ENCODE measurements at regions not wholly inside any gene's neighbourhood (a gene's known extent, or its start where the extent isn't known, plus 50 kb on each side); places are given as distances from the start of the nearest gene placed in this dataset.

DNA sequence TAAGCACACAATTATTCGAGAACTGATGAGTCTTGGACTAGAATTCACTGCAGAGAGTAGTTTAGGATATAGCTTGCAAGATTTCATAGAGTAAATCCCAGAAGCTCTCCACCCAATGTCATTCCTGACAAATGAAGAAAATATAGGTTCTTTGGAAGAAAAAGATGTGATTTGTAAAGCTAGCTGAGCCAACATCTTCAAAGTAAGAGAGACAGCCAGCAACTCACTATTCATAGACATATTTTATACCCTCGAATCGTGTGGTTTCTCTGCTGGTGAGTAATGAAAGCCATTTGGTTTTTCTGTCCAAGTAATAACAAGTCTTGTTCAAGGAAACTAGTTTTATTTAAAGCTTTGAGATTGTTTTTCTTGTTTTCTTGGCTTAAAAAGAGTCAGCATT lies 165.7 kb upstream of the SYT6 start:
- peak overlapping the region; percentile 35; the same call in 1 of the 2 replicates for H3K9ac ChIP-seq
- H3F3A ChIP-seq (replicated peaks; ENCODE audit: insufficient read depth): peaks cover 30% of the 10 kb centered on the region
- H3K27me3 ChIP-seq (ENCODE audit: insufficient read depth): no peaks in the 10 kb centered on the region
- DNase-seq: no peak
- H3K4me2 ChIP-seq: peak overlapping the region; percentile 63
- no peak overlapping the region; a peak in 1 of 4 replicates for H3K4me3 ChIP-seq (ENCODE audit: low read depth in 2 of 2, low read length in 1 of 2)
- no peaks in the 10 kb centered on the region for H3K36me3 ChIP-seq (replicated peaks in 1 of 2; ENCODE audit: control insufficient read depth in 1 of 2, insufficient read depth in 2 of 2, low read length in 1 of 2)
- CTCF ChIA-PET: interaction anchor here (1.4 to 1.6 kb wide), 2 partner anchors 18 to 27 kb away, joined by 3 to 10 read pairs; no protein-coding TSS in a partner anchor
- no peak for TF ChIP-seq EZH2phosphoT487 (IDR thresholded peaks at IDR 0.05; ENCODE audit: borderline replicate concordance, low read depth)
- TF ChIP-seq SIN3A (IDR thresholded peaks at IDR 0.05; ENCODE audit: borderline replicate concordance, low read depth, low read length): no peak
- 0 out of 2 replicates have a peak, but pooled peaks have one; percentile 7 for TF ChIP-seq TCF12 (IDR thresholded peaks at IDR 0.05)
- no peak for TF ChIP-seq EP300 (IDR thresholded peaks at IDR 0.05; ENCODE audit: borderline replicate concordance in 1 of 2, low read depth in 1 of 2, low read length in 1 of 2)
- no peak for TF ChIP-seq MEF2A (IDR thresholded peaks at IDR 0.05; ENCODE audit: borderline replicate concordance, low read depth)
- TF ChIP-seq RXRA (IDR thresholded peaks at IDR 0.05; ENCODE audit: borderline replicate concordance, low read depth): no peak
- TF ChIP-seq, protein P1, sequence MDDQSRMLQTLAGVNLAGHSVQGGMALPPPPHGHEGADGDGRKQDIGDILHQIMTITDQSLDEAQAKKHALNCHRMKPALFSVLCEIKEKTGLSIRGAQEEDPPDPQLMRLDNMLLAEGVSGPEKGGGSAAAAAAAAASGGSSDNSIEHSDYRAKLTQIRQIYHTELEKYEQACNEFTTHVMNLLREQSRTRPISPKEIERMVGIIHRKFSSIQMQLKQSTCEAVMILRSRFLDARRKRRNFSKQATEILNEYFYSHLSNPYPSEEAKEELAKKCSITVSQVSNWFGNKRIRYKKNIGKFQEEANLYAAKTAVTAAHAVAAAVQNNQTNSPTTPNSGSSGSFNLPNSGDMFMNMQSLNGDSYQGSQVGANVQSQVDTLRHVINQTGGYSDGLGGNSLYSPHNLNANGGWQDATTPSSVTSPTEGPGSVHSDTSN (IDR thresholded peaks at IDR 0.05): peak; percentile 27
- TF ChIP-seq CHD2 (IDR thresholded peaks at IDR 0.05; ENCODE audit: low read length, partially characterized antibody): no peak
- TF ChIP-seq, protein P2, sequence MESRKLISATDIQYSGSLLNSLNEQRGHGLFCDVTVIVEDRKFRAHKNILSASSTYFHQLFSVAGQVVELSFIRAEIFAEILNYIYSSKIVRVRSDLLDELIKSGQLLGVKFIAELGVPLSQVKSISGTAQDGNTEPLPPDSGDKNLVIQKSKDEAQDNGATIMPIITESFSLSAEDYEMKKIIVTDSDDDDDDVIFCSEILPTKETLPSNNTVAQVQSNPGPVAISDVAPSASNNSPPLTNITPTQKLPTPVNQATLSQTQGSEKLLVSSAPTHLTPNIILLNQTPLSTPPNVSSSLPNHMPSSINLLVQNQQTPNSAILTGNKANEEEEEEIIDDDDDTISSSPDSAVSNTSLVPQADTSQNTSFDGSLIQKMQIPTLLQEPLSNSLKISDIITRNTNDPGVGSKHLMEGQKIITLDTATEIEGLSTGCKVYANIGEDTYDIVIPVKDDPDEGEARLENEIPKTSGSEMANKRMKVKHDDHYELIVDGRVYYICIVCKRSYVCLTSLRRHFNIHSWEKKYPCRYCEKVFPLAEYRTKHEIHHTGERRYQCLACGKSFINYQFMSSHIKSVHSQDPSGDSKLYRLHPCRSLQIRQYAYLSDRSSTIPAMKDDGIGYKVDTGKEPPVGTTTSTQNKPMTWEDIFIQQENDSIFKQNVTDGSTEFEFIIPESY (IDR thresholded peaks at IDR 0.05; ENCODE audit: borderline replicate concordance, low read depth): no peak
- TF ChIP-seq MXI1 (IDR thresholded peaks at IDR 0.05; ENCODE audit: low read depth, low read length): no peak
- no peak for TF ChIP-seq YY1 (IDR thresholded peaks at IDR 0.05; ENCODE audit: low read depth)
- peak overlapping the region in 1 of 2 experiments; percentile 72; a peak in 2 of 4 replicates for H3K27ac ChIP-seq (ENCODE audit: low read depth in 2 of 2, low read length in 1 of 2)
- peak overlapping the region; percentile 66 for H2AFZ ChIP-seq (ENCODE audit: low read depth)
- H3K9me3 ChIP-seq: no peaks in the 10 kb centered on the region
- WGBS (ENCODE audit: low lambda C conversion rate): 2% methylated on average over 3 of the region's 3 CpGs
- H3K4me1 ChIP-seq (ENCODE audit: control insufficient read depth in 1 of 2, insufficient read depth in 2 of 2, low read depth in 1 of 2, low read length in 1 of 2): peaks cover 0 to 7% of the 10 kb centered on the region in 2 experiments; a peak in 2 of 4 replicates
- no peaks in the 10 kb centered on the region for H3K9me2 ChIP-seq
- no peaks in the 10 kb centered on the region for H4K20me1 ChIP-seq (ENCODE audit: insufficient read depth)
- POLR2A ChIA-PET: no interaction called here
- H3K79me2 ChIP-seq (ENCODE audit: insufficient read depth): no peaks in the 10 kb centered on the region

DNA sequence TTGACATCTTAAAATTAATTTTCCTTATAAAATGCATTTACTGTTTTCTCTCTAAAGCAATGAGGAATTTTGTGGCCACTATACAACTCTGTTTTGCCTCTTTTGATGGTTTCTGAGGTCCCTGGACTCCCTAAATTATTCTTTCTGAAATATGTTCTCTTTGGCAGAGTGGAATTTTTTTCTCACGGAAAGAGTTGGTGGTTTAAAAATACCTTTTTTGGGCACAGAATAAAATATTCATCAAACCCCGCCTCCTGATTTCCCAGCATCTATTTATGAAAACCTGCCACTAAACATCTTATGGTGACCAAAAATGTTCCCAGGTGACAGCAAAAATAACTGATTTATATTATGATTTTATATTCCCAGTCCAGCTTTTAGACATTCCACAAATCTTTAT lies 165.3 kb upstream of the SYT6 start:
- Histone ChIP-seq H3F3A (replicated peaks; ENCODE audit: insufficient read depth) (peaks cover 30% of the 10 kb centered on the region), H3K4me3 (ENCODE audit: low read depth in 2 of 2, low read length in 1 of 2) (no peak overlapping the region; a peak in 1 of 4 replicates), H3K9me2 (no peaks in the 10 kb centered on the region), H3K36me3 (replicated peaks in 1 of 2; ENCODE audit: control insufficient read depth in 1 of 2, insufficient read depth in 2 of 2, low read length in 1 of 2) (no peaks in the 10 kb centered on the region), H3K4me1 (ENCODE audit: control insufficient read depth in 1 of 2, insufficient read depth in 2 of 2, low read depth in 1 of 2, low read length in 1 of 2) (peaks cover 0 to 7% of the 10 kb centered on the region in 2 experiments; a peak in 2 of 4 replicates), H3K9ac (no peak overlapping the region; the same call in 1 of the 2 replicates), H2AFZ (ENCODE audit: low read depth) (peak overlapping the region; percentile 66; the same call in 1 of the 2 replicates), H3K4me2 (peak overlapping the region; percentile 63; the same call in 1 of the 2 replicates), H3K27ac (ENCODE audit: low read depth in 2 of 2, low read length in 1 of 2) (peak overlapping the region in 1 of 2 experiments; percentile 72; a peak in 2 of 4 replicates), H4K20me1 (ENCODE audit: insufficient read depth) (no peaks in the 10 kb centered on the region), H3K27me3 (ENCODE audit: insufficient read depth) (no peaks in the 10 kb centered on the region), H3K79me2 (ENCODE audit: insufficient read depth) (no peaks in the 10 kb centered on the region), H3K9me3 (no peaks in the 10 kb centered on the region)
- CTCF ChIA-PET: interaction anchor here (1.4 to 3.4 kb wide), 3 partner anchors 18 to 28 kb away, joined by 3 to 15 read pairs (median 10); no protein-coding TSS in a partner anchor
- POLR2A ChIA-PET: no interaction called here
- 81% methylated on average over 2 of the region's 2 CpGs for WGBS (ENCODE audit: low lambda C conversion rate)
- no peak for DNase-seq
- TF ChIP-seq, protein P2 (IDR thresholded peaks at IDR 0.05; ENCODE audit: borderline replicate concordance, low read depth): no peak
- TF ChIP-seq POLR2AphosphoS5 (IDR thresholded peaks at IDR 0.05; ENCODE audit: low read depth, low read length): no peak
- TF ChIP-seq REST (IDR thresholded peaks at IDR 0.05; ENCODE audit: low read depth, low read length): no peak
- no peak for TF ChIP-seq IRF3 (IDR thresholded peaks at IDR 0.05; ENCODE audit: low read depth, low read length)
- TF ChIP-seq NFIC (IDR thresholded peaks at IDR 0.05; ENCODE audit: borderline replicate concordance): no peak
- no peak for TF ChIP-seq RFX5 (IDR thresholded peaks at IDR 0.05; ENCODE audit: low read length)
